ENCODE measurements at regions not wholly inside any gene's neighbourhood (a gene's known extent, or its start where the extent isn't known, plus 50 kb on each side); places are given as distances from the start of the nearest gene placed in this dataset.

GRCh38 chr21:24456358-24456757 lies 1150.9 kb downstream of the MRPL39 start:
- no peak for TF ChIP-seq CTCF (IDR thresholded peaks at IDR 0.05)
- TF ChIP-seq POLR2A (IDR thresholded peaks at IDR 0.05), result no peak

Measured in lower leg skin (tissue), 3 donors.